ENCODE measurements at regions not wholly inside any gene's neighbourhood (a gene's known extent, or its start where the extent isn't known, plus 50 kb on each side); places are given as distances from the start of the nearest gene placed in this dataset.

DNA sequence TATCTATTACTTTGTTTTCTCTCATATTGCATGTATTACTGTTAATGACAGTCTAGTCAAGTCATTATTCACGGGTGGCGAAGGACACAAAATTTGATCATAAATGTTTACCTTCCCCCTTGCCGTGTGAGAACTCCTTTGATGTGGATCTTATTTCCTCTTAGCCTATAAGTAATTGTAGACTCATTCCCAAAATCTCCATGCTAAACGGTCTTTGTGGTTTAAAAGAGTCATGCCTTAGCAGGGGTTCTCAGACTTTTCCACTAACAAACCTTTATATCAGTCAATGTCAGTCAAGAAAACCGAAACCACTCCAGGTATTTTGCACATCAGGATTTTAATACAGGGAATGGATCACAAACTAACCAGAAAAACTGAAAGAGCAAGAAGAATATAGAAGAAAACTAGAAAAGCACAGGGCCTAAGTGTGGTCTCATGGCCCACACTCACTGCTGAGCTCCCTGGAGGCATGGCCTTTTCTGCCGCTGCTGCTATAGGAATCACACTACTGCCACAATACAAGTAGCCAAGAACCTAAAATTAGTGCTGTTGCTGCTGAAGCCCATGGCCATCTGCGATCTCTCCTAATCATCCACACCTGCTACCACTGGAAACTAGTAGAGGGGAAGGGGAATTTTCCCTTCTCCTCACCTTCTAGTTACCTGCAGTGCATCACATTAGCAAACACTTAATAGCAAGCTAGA, 186.0 kb upstream of the POU3F2 start:
- no peak for FAIRE-seq

DNA sequence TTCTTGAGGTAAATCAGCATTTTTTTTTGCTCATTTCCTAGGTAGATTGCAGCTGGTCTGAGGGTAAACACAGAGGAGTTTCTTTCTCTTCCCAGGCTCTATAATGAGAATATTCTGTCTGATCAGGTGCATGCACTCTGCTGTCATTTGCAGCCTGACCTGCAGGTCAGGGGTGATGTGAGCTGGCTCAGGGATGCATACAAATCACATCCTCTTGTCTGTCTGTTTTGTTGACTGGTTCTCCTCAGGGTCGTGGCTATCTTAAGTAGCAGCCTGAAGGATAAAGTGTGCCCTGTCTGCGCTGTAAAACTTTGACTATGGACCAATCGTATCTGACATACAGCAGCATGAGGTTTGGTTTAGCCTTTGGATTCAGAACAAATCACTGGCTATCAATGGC, 183.4 kb upstream of the POU3F2 start:
- no peak for FAIRE-seq

DNA sequence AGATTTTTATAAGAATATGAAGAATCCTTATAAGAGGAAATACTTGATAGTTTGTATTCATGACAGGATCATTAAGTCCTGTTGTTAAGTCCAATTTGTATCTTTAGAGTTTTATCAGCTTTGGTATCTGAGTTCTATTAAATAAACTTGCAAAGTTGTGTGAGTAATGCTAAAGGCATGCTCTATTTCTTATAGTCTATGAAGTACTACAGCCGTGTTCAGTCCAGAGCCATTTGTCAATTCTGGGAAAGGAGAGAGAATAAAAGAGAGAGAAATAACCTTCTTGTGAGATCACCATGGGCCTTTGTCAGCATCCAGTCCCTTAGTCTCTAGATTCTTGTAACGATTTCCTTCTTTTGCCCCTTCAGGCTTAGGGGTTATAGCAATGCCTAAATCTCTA, 181.2 kb upstream of the POU3F2 start:
- no peak for FAIRE-seq

DNA sequence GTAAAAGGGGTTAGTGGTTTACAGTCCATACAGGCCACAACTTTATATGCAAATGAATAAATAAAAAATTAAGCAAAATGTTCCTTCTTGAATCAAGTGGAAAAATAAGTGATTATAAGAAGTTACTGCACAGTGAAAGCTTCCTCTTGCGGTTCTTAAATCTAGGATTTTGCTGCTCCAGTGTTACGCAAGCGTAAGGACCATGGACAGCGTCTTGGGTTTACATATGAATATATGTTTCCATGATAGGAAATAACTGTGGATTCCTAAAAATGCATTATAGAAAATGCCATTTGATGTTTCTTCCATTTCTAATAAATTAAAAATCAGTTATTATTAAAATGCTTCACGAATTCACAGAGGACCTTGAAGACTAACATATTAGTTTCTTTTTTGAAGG, 176.6 kb upstream of the POU3F2 start:
- FAIRE-seq: no peak

DNA sequence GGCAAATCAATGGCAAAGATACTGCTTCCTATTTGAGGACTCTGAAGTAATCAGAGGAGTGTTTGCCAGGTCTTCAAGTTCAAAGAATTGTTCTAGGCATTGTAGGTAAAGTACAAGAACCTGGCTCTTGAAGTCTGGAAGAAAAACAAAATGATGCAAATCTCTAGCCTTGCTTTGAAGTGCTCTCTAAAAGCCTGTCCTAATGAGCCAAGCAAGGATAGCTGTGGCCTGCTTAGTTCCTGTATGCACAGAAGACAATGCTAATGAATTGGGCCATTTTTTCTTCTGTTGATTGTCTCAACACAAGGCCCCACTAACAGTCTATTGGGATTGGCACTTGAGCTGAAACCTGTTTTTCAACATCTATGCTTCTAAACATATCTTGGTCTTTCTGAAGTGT, 165.0 kb upstream of the POU3F2 start:
- FAIRE-seq: no peak

DNA sequence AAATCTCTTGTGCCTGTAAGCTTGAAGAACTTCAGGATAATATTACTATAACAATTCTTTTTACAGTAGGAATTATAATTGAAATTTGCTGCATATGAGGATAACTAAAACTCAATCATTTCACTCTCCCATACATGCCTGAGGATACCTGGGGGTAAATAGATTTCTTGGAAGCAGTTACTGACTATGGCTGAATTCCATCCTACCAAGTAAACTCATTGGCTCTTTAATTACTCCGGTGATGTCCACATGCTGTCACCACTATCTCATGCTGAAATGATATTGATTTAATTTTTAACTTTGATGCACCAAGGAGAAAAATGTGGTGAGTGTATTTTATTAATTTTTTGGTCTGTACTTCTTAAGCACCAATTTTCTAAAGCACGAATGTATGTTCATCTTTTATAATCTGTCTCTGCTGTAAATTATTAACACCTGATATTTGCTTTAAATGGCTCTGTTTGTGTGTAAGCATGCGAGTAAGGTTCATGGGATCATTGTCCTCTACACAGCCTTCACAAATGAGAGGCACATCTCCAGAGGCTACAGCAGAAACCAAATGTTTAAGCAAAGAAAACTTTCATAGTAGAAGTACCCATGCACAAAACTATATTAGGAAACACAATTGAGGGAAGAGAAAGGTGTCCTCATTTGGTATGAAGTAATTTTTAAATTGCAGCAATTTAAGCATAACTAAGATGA, 164.2 kb upstream of the POU3F2 start:
- FAIRE-seq: no peak

DNA sequence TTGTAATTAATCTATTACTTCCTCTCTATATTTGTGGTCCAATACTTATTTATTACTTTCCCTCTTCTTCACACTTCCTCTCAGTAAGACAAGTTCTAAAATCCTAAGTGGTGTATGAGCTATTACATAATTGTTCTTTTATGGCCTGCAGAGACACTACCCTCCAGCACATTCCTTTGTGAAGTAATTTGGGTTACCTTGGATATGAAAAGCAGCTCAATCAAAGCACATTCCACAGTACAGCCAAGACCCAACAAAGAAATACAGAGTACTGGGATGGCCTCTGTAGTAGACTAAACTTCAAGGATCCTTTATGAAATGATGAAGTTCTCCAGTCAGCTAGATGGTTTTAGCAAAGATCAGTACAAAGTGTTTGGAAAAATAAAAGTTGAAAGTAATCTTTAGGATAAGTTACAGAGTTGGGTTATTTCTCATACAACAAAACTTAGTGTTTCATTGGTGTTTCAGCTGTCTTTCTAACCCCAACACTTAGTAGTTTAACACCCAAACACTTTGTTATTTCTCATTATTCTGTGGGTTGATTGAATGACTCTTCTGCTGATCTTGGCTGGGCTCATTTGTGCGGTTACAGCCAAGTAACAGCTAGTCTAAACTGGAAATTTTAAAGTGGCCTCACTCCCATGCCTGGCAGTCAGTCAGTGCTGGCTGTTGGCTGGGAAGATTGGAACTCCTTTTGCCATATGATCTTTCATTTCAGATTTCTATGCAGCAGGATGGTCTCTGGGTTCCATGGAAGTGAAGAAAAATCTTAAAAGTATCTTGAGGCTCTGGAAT, 161.5 kb upstream of the POU3F2 start:
- FAIRE-seq: no peak

DNA sequence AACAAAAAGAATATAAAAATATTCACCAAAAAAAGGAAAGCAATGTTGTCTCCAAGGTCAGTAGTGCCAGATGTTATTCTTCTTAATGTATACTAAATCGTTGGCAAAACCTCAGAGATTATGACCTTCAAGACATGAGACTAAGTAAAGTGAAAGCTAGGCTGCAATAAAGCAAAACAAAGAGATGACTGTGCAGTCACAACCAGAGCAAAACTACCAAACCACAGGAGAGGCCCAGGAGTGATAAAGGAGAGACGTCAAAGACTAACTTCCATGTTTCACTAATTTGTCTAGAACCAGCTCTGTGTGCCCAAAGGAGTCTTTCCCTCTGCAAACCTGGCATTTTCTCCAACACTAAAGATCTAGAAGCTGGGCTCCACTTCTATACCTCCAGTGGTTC, 155.9 kb upstream of the POU3F2 start:
- no peak for FAIRE-seq

DNA sequence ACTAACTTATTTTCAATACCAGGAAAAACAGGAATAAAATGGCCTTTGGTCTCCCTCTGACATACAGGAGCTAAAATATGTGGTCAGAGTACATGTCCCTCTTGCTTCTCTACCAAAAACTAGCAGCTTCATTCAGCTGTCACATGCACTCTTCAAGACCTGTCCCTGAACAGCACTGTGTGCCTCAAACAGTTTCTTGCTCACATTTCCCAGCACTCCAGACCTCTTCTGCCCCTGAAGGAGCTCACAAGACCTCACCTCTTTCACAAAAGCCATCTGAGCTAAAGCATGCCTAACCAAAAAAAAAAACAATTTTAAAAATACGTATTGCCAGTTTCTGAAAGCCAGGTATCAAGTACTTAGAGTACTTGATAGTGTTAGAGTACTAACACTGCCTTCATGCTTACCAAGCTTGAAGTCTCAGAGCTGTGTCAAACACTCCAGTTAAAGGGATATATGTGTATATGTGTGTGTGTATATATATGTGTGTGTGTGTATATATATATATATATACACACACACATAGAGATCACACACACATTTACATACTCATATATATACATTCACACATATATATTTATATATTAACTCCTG, 148.3 kb upstream of the POU3F2 start:
- no peak for FAIRE-seq

DNA sequence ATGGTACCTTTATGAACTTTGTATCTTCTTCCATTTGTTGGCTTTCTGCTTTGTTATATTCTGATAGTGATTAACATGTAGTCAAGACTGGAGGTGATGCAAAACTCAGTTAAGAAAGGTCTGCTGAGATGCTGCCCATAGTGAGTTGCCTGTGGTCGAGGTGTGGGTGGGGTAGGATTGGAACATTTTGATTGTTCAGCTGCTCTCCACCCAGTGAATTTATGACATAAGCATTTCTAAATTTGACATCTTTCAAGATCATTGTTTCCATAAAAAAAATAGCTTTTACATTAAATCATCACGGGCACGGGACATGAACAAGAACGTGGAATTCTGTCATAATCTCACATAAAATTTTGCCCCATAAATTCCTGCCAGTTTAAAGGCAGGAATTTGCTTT, 146.6 kb upstream of the POU3F2 start:
- no peak for FAIRE-seq

DNA sequence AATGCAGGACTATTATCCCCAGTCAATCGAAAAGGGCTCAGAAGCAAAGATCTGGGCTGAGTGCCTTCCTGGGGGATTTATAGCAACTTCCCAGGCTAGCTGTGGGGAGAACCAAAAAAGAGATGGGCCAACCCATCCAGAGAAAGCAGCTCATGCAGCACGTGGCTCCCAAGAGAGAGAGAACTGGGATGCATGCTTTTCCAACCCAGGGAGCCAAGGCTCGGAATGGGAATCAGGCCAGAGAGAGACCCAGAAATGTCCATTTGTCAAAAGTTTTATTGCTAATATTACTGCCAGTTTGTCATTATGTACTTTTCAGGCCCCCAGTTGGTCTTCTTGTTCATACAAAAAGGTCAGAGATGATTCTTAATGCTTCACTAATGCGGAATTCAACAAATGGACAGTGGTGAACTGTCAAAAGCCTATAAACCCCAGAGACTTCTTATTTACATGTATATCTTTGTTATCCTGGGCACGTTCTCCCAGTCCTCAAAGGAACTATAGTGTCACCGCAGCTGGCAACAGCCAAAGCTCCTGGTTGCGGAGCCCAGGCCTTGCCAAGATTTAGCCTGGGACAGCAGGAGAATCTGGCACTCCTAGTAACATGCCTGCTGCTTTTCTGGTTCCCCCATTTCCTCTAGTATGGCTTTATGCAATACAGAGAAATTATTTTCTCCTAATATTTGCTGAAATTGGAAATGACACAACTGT, 139.1 kb upstream of the POU3F2 start:
- FAIRE-seq: no peak

DNA sequence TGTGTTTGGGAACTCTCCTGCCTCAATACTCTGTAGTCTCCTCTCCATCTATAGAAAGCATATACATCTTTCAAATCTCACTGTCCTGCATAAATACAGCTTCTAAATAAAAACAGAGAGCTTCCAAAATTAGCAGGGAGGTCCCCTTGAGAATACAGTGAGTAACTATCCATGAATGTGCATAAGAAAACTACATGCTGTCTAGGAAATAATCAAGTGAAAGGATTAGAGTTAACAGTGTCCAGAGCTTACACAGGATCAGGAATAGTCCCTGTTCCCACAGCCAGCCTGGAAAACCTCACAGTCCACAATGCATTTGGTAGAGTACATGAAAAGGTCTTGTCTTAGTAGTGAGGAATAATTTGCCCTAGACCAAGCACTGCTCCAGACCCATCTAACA, 123.0 kb upstream of the POU3F2 start:
- FAIRE-seq: no peak

DNA sequence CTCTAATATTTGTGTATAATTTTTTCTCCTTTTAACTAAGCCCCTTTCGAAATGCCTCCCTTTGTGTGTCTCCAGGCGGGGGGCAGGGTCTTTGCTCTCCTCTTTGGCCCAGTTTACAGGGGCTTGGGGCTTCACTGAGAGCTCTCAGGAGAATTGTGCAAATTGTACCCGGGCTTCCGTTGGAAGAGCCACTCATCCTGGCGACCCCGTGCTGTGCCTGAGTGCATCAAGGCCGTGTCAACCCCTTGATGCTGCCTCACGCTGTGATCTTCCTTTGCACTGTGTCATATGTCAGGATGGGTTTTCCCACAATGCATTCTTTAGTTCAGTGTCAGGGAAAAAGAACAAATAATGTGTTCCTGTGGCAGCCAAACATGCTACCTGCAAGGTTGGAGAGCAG, 118.0 kb upstream of the POU3F2 start:
- FAIRE-seq: no peak

DNA sequence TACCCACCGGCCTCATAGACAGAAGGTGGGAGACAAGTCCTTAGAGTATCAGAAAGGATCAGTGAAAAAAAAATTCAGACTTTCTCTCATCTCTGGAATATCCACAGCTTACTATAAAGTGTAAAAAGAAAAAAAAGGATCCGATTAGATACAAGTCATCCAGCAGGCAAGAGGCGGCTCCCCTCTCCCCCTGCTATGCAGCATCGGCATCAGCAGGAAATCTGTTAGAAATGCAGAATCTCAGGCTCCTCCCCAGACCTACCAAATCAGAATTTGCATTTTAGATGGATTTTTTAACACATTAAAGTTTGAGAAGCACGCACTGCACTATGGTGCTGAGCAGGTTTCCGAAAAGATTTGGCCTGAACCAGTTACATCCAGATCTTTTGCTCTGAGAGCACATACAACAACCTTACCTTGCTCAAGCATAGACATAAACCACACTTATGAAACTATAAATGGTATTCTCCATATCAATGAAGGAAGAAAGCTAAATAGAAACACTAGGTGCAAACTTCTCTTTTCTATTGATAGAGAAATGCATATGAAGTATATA, 117.0 kb upstream of the POU3F2 start:
- FAIRE-seq: no peak

DNA sequence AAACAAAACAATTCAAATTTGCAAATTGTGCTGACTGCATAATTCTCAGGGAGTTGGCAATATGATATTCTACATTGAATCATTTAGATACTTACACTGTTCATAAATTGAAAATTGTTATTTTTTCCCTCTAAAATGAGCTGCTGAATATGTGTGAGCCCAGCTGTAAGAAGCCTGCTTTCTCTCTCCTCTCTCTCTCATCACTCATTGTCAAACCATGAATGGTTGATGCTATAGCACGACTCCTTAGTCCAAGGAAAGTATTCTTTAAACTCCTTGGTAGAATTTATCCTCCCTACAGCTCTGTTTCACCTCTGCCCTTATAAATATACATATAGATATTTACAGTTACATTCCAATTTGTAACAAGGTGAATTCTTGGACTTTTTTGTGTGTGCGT, 116.4 kb upstream of the POU3F2 start:
- no peak for FAIRE-seq

DNA sequence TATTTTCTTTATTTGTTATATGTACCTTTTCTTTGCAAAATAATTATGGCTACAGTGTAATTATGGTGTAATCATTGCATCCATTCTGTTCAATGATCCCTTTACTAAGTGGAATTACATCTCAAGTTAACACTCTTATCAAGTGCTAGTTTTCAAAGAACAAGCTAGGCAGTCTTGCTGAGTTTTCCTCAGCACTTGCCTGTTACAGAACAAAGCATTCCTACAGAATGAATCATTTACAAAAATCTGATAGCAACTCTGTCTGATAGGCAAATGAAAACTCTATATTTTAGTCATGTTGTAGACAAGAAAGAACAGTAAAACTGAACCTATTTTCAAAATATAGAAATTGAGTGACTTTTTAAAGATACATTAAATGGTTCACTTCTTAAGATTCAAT, 109.8 kb upstream of the POU3F2 start:
- FAIRE-seq: no peak

DNA sequence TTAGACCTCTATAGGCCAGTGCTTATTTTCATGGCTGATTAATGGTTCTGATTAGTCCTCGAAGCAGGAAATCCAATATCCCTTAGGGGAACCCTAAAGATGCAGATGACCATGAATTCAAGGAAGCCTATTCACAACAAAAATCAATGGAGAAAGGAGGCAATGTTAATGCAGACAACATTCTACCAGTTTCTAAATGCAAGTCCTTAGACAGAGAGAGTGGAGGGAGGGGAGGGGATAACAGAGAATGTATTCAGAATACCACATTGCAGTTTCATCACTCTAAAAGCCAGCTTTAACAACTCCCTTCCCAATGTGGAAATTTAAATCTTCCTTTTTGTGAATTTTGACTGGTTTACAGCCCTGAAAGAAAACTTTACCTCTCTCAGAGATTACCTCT, 87.1 kb upstream of the POU3F2 start:
- FAIRE-seq: no peak

DNA sequence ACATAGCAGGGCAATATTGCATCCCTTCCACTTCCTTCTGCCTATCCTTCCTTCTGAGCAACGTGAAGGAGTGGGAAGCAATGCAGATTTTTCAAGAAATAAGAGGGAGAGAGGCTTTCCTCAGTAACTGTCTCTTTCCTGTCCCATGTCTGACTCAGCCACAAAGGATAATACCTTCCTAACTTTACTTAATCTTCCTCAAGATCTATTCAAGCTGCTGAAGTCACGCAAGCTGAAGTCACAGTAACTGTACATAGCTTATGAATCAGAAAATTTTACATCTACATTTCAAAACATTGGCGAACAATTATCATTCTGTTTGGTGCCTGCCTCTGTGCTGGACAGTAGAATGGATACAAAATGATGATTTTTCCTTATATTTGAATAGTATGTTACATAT, 86.4 kb upstream of the POU3F2 start:
- no peak for FAIRE-seq

DNA sequence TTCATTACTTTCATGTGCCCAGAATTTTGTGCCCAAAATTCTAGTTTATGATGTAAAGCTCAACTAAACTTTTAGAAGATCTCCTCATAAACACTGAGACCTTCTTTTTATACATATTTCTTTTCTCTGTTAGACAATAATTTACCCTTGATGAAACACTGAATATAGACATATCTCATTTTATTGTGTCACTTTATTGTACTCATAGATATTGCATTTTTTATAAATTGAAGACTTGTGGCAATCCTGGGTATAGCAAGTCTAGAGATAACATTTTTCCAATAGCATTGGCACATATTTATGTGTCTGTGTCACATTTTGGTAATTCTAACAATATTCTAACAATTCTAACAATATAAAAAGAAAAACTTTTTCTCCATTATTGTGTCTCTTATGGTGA, 74.9 kb upstream of the POU3F2 start:
- no peak for FAIRE-seq

DNA sequence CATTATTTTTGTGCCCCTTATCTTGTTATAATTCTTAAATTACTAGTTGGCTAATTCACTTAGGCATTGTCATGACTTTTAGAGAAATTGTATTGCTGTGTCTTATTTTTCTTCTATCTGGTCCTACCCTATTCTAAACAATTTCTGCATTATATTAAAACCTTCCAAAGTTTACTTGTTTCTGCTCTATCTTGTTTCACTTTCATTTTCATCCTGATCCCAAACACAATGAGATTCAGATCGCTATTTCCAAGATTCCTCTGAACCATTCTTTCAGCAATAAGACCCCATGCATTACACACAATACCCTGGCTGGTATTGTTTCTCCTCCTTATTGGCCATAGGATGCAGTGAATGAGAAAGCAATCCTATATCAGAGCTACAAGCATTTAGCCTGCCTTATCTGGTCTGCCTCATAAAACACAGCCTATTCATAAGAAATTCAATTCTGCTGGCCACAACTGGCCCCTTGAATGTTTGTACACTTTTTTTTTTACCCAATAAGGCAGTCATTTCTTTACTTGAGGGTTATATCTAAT, 69.9 kb upstream of the POU3F2 start:
- FAIRE-seq: no peak

DNA sequence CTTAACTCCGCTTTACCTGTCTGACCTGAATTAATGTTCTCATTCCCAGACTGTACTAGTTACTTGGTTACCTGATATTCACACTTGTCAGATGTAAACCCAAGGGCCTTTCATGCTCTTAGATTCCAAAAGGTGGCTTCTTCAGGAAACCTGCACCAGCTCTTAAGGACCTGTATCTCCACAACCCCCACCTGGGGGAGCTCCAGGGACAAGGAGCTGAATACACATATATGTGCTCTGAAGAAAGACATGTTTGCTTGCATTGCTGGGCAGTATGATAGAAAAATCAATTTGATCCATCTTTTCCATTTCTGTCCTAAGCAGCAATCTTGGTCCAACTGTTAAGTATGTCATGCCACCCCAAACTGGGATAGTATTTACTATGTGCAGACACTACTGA, 64.8 kb upstream of the POU3F2 start:
- FAIRE-seq: no peak

DNA sequence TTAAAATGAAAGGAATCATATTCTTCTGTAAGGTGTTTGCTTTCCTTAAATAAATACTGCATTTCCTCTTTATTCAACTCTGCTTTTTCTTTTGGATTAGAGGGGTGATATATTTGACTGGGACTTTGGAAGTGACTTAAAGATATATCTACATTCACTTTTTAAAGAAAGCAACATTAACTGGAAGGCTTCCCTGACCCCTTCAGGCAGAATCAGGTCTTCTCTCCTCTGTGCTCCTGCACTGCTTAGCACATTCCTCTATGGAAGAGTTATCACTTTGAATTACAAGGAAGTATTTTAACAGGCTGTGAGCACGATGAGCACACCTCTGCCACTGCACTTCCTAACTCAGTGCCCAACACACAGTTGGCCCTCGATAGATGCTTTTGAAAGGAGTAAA, 59.2 kb upstream of the POU3F2 start:
- FAIRE-seq: no peak

DNA sequence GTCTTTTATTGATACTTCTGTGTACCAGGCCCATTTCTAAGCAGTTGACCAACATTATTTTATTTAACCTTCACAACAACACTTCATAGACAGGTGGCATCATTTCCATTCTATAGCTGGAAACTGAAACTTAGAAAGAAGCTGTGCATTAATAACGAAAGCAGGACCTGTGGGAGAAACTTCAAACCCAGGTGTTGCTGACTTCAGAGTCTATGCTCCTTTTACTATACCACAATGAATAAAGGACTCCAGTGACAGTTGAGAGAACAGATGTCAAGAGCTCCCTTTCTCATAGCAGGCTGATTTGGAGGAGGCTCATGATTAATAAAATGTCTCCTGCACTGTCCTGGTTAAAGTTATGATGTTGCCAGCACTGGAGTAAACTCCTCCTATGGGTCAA, 56.6 kb upstream of the POU3F2 start:
- no peak for FAIRE-seq
